A673 (cell line): ENCODE measurements at regions not wholly inside any gene's neighbourhood (a gene's known extent, or its start where the extent isn't known, plus 50 kb on each side); places are given as distances from the start of the nearest gene placed in this dataset.

Source experiments
- EZH2 ChIP-seq: fragments of 200-600 bp; sonication (generic); IDR thresholded peaks from 2 replicates; pipeline ENCODE4 v1.6.1; 2017; ENCODE audit warnings: borderline replicate concordance, low read depth, mild to moderate bottlenecking, mixed read lengths, antibody characterized with exemption, low read length; ENCODE audit not compliant: poor library complexity, severe bottlenecking
- TF ChIP-seq, protein P1 (sequence below): fragments of 300-800, 200-600 bp; sonication (generic); conservative IDR thresholded peaks from 2 replicates; pipeline ENCODE4 v1.5.1; 2017; ENCODE audit warnings: low read depth, mild to moderate bottlenecking, antibody characterized with exemption, low read length, moderate library complexity, mixed read lengths

DNA sequence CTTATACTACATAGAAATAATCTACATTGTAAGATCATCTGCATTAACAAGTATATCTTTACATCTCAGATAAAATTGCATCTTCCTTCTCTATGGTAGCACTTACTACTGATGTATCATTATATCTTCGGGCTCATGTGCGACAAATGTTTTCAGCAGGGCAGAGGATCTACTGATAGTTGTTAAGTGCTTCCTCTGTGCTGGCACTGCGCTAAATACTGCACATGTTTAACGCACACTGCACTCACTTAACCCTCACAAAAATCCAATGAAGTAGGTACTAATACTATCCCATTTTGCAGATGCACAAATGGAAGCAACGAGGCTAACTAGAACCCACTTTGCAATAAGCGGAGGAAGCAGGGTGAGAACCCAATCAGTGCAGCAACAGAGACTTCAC, 75.6 kb upstream of the USP25 start:
- TF ChIP-seq EZH2 = no peak
- TF ChIP-seq, protein P1, sequence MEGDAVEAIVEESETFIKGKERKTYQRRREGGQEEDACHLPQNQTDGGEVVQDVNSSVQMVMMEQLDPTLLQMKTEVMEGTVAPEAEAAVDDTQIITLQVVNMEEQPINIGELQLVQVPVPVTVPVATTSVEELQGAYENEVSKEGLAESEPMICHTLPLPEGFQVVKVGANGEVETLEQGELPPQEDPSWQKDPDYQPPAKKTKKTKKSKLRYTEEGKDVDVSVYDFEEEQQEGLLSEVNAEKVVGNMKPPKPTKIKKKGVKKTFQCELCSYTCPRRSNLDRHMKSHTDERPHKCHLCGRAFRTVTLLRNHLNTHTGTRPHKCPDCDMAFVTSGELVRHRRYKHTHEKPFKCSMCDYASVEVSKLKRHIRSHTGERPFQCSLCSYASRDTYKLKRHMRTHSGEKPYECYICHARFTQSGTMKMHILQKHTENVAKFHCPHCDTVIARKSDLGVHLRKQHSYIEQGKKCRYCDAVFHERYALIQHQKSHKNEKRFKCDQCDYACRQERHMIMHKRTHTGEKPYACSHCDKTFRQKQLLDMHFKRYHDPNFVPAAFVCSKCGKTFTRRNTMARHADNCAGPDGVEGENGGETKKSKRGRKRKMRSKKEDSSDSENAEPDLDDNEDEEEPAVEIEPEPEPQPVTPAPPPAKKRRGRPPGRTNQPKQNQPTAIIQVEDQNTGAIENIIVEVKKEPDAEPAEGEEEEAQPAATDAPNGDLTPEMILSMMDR = no peak
